Adrenal gland (tissue), 9 donors: ENCODE measurements at regions not wholly inside any gene's neighbourhood (a gene's known extent, or its start where the extent isn't known, plus 50 kb on each side); places are given as distances from the start of the nearest gene placed in this dataset.
"Not testable (repeated sequence)": the region's sequence is repeated elsewhere in the genome, so short reads cannot be mapped to it uniquely, and the experiment has no call there.

ENCODE experiments used
- DNase-seq, 7 donors: peaks; one replicate each; pipeline ENCODE4 v3.0.0-alpha.2; 2019 to 2020
- H3K27ac ChIP-seq, 5 donors: fragments of 200-600 bp; sonication (generic) in 4 of 5; 1 replicate in 3 of 5; 2 replicates in 2 of 5; pipeline versions ENCODE4 v1.5.1 to v1.8.0; 2016 to 2020; ENCODE audit warnings: mild to moderate bottlenecking in 1 of 5
- H3K27me3 ChIP-seq: fragments of 200-600 bp; 2 replicates; pipeline ENCODE4 v1.8.0; 2021
- H3K36me3 ChIP-seq, 2 donors: fragments of 200-600 bp; replicated peaks in 1 of 2; 1 replicate in 1 of 2; 2 replicates in 1 of 2; pipeline versions ENCODE4 v1.5.1 to v1.8.0; 2018 to 2022
- H3K4me1 ChIP-seq, 2 donors: fragments of 200-600 bp; replicated peaks in 1 of 2; 1 replicate in 1 of 2; 2 replicates in 1 of 2; pipeline versions ENCODE4 v1.5.1 to v1.8.0; 2018 to 2021
- H3K4me3 ChIP-seq, 4 donors: fragments of 200-600 bp; sonication (generic) in 3 of 4; one replicate each; pipeline ENCODE4 v1.5.1; 2016 to 2018
- H3K9me3 ChIP-seq, 3 donors: fragments of 200-600 bp; sonication (generic) in 1 of 3; replicated peaks in 1 of 3; 1 replicate in 2 of 3; 2 replicates in 1 of 3; pipeline versions ENCODE4 v1.5.1 to v1.8.0; 2016 to 2021
- POLR2A ChIP-seq, 2 donors: fragments of 450-650 bp; IDR thresholded peaks; one replicate each; pipeline ENCODE4 v1.6.1; 2017; ENCODE audit warnings: antibody characterized with exemption in 2 of 2, mild to moderate bottlenecking in 2 of 2, moderate library complexity in 1 of 2
- WGBS, 4 donors: extraction: QIAGEN DNeasy Blood & Tissue Kit in 2 of 4; methylation state at CpG; one replicate each; pipeline versions ENCODE4 v1.1.5 to v1.1.7; 2013 to 2017; 5-methylcytosine and 5-hydroxymethylcytosine counted together
- intact Hi-C, 2 donors: fragments of 100-400 bp; cut with DNase I; formaldehyde crosslinking; loops; one replicate each; pipeline versions ENCODE4 v1.14.1 to v1.15.0; 2022 to 2023
- TF ChIP-seq, protein P1 (sequence below), 6 experiments: fragments of 450-650 bp in 4 of 6; fragments of 200-600 bp in 2 of 6; sonication (generic) in 1 of 6; IDR thresholded peaks; 1 replicate in 5 of 6; 2 replicates in 1 of 6; pipeline versions ENCODE4 v1.5.1 to v1.8.0; 2016 to 2021; ENCODE audit warnings: antibody characterized with exemption in 6 of 6, mild to moderate bottlenecking in 2 of 6, moderate library complexity in 1 of 6
- donor health status: healthy with polysubstance abuse.
- donor health status: Bipolar disorder and iron deficiency.
- donor health status: DM: yes; HTN: yes; CAD: no.
- donor health status: DM: no; HTN: no; CAD: no.
- donor health status: DM: no; HTN: no; CAD: no.

DNA sequence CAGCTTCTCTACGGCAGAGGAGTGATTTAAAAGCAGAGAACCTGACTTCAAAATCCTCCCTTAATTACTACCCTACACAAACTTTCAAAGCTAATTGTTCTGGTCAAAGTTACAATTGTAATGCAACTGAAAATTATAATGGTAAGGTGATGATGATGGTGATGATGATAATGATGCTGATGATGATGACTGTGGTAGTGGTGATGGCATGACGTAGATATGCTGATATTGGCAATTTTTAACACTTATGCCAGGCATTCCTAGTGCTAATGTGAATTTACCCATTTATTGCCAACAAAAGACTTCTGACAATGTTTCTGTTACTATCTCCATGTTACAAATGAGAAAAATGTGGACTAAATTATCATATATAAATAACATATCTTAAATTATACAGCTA lies 1831.1 kb downstream of the LRRC4C start:
- Histone ChIP-seq H3K9me3 (no peaks in the 10 kb centered on the region), H3K4me1 (no peaks in the 10 kb centered on the region), H3K27me3 (no peaks in the 10 kb centered on the region), H3K4me3 (no peak overlapping the region), H3K36me3 (no peaks in the 10 kb centered on the region), H3K27ac (no peak overlapping the region)
- WGBS, 4 donors = 71 to 91% (median 81%) methylated on average over 2 of the region's 2 CpGs
- no peak for DNase-seq
- TF ChIP-seq POLR2A (IDR thresholded peaks at IDR 0.05) = no peak
- TF ChIP-seq, protein P1, sequence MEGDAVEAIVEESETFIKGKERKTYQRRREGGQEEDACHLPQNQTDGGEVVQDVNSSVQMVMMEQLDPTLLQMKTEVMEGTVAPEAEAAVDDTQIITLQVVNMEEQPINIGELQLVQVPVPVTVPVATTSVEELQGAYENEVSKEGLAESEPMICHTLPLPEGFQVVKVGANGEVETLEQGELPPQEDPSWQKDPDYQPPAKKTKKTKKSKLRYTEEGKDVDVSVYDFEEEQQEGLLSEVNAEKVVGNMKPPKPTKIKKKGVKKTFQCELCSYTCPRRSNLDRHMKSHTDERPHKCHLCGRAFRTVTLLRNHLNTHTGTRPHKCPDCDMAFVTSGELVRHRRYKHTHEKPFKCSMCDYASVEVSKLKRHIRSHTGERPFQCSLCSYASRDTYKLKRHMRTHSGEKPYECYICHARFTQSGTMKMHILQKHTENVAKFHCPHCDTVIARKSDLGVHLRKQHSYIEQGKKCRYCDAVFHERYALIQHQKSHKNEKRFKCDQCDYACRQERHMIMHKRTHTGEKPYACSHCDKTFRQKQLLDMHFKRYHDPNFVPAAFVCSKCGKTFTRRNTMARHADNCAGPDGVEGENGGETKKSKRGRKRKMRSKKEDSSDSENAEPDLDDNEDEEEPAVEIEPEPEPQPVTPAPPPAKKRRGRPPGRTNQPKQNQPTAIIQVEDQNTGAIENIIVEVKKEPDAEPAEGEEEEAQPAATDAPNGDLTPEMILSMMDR (IDR thresholded peaks at IDR 0.05) = no peak
- intact Hi-C loops = no loop called here

DNA sequence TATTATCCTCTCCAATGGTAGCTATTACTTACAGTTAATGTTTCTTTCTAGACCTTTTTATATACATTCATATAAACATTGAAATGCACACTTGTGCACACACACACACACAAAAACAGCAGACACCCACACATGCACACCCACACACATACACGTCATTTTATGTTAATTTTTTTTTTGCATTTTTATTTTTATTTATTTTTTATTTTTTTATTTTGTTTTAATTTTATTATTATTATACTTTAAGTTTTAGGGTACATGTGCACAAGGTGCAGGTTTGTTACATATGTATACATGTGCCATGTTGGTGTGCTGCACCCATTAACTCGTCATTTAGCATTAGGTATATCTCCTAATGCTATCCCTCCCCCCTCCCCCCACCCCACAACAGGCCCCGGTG lies 1839.1 kb downstream of the LRRC4C start:
- DNase-seq, H3K4me1 ChIP-seq, H3K27ac ChIP-seq, H3K27me3 ChIP-seq, H3K4me3 ChIP-seq, H3K9me3 ChIP-seq, intact Hi-C loops, H3K36me3 ChIP-seq: not testable (repeated sequence)
- WGBS, 4 donors = 67 to 85% (median 70%) methylated on average over 1 to 2 of the region's 3 CpGs

DNA sequence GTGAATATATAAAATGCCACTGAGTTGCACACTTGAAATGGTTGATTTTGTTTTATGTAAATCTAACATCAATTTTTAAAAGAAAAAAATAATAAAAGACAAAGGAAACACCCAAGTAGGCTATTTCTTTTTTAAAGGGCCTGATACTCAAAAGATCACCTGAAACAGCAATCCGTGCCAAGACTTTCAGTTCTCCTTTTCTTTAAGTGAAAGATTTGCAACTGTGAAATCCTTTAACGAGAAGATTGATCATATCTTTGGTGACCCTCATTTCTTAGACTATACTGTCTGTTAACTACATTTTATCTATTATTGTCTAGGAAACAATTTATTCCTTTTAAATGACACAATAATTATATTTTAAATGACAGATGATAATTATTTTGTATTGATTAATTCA lies 1841.5 kb downstream of the LRRC4C start:
- Histone ChIP-seq H3K36me3 (no peaks in the 10 kb centered on the region), H3K27me3 (no peaks in the 10 kb centered on the region), H3K27ac (no peak overlapping the region), H3K9me3 (no peaks in the 10 kb centered on the region), H3K4me1 (no peaks in the 10 kb centered on the region), H3K4me3 (no peak overlapping the region)
- DNase-seq = no peak
- no peak for TF ChIP-seq POLR2A (IDR thresholded peaks at IDR 0.05)
- TF ChIP-seq, protein P1 (IDR thresholded peaks at IDR 0.05) = no peak
- intact Hi-C loops = no loop called here
- 69 to 83% (median 73%) methylated on average over 2 of the region's 2 CpGs for WGBS, 4 donors

DNA sequence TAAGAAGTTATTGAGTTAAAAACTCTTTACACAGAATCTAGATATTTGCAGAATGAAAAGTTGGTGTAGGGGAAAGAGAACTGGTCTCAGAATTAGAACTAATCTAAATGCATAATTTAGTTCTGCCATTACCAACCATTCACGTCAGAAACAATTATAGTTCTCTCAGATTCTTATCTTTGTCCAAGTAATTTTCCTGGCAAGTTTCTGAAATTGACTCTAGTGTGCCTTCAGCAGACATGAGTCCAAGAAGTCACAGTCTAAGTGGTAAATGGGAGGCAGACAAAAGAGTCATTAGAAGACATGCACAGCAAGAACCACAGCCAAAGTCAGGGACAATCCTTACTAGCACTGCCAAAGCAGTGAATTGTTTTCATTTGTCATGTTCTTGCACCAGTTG lies 1870.1 kb downstream of the LRRC4C start:
- WGBS, 4 donors = 56 to 69% (median 66%) methylated on average over 1 of the region's 1 CpG
- DNase-seq = no peak
- Histone ChIP-seq H3K9me3 (peaks cover 0 to 5% (median 0%) of the 10 kb centered on the region in 3 donors), H3K4me3 (no peak overlapping the region), H3K4me1 (no peaks in the 10 kb centered on the region), H3K27me3 (no peaks in the 10 kb centered on the region), H3K27ac (no peak overlapping the region), H3K36me3 (no peaks in the 10 kb centered on the region)
- intact Hi-C loops = no loop called here
- TF ChIP-seq POLR2A (IDR thresholded peaks at IDR 0.05) = no peak
- TF ChIP-seq, protein P1 (IDR thresholded peaks at IDR 0.05) = no peak

DNA sequence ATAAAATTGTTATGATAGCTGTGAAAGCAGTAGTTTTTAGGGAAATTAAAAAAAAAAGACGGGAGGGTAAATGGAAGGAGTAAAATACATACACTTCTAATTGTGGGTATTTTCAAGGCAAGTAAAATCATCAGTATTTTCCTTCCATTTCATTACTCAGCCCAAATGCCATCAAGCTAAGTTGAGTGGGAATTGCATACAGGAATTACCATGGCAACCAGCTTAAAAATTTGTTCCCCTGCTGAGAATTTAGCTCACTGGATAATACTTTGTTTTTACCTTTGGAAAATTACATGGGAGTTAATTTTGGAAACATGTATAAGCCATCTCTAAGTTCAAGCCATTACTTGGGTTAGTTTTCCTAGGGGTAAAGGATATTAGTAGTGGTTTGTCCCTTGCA lies 1873.4 kb downstream of the LRRC4C start:
- TF ChIP-seq, protein P1 (IDR thresholded peaks at IDR 0.05) = no peak
- TF ChIP-seq POLR2A (IDR thresholded peaks at IDR 0.05) = no peak
- H3K4me3 ChIP-seq = no peak overlapping the region
- no peaks in the 10 kb centered on the region for H3K36me3 ChIP-seq
- intact Hi-C loops = no loop called here
- no peak for DNase-seq
- H3K4me1 ChIP-seq = no peaks in the 10 kb centered on the region
- H3K9me3 ChIP-seq = peaks cover 0 to 2% (median 0%) of the 10 kb centered on the region in 3 donors
- H3K27ac ChIP-seq = no peak overlapping the region
- 45 to 60% (median 53%) methylated on average over 1 of the region's 1 CpG for WGBS, 4 donors
- H3K27me3 ChIP-seq = no peaks in the 10 kb centered on the region
